ENCODE measurements at regions not wholly inside any gene's neighbourhood (a gene's known extent, or its start where the extent isn't known, plus 50 kb on each side); places are given as distances from the start of the nearest gene placed in this dataset.

- no peak for TF ChIP-seq EZH2 (IDR thresholded peaks at IDR 0.05; ENCODE audit: insufficient read depth, low read length)
- TF ChIP-seq, protein P1, sequence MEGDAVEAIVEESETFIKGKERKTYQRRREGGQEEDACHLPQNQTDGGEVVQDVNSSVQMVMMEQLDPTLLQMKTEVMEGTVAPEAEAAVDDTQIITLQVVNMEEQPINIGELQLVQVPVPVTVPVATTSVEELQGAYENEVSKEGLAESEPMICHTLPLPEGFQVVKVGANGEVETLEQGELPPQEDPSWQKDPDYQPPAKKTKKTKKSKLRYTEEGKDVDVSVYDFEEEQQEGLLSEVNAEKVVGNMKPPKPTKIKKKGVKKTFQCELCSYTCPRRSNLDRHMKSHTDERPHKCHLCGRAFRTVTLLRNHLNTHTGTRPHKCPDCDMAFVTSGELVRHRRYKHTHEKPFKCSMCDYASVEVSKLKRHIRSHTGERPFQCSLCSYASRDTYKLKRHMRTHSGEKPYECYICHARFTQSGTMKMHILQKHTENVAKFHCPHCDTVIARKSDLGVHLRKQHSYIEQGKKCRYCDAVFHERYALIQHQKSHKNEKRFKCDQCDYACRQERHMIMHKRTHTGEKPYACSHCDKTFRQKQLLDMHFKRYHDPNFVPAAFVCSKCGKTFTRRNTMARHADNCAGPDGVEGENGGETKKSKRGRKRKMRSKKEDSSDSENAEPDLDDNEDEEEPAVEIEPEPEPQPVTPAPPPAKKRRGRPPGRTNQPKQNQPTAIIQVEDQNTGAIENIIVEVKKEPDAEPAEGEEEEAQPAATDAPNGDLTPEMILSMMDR (IDR thresholded peaks at IDR 0.05; ENCODE audit: insufficient read depth, low read depth, low read length), result no peak
Observed at GRCh38 chr1:96338622-96339021, 383.0 kb upstream of the PTBP2 start.

All from astrocyte (in vitro differentiated cells and primary cell).